ENCODE measurements at regions not wholly inside any gene's neighbourhood (a gene's known extent, or its start where the extent isn't known, plus 50 kb on each side); places are given as distances from the start of the nearest gene placed in this dataset.

DNA sequence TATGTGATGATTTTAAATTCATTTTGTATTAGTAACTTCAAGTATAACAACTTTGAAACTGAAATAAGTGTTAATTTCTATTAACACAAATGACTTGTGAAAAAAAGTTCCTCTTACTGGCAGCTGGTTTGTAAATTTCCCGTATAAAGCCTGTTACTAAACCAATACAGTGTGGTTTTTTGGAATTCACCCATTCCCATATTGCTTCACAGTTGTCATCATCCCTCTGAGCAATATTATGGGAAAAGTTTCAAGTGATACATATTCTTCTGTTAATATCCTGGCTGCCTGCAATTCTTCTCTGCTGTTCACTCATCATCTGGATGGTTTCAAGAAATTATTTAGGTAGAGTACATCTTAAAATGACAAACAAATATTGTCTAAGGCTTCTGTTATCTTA, 1185.1 kb upstream of the C9orf72 start:
- no peak for DNase-seq

DNA sequence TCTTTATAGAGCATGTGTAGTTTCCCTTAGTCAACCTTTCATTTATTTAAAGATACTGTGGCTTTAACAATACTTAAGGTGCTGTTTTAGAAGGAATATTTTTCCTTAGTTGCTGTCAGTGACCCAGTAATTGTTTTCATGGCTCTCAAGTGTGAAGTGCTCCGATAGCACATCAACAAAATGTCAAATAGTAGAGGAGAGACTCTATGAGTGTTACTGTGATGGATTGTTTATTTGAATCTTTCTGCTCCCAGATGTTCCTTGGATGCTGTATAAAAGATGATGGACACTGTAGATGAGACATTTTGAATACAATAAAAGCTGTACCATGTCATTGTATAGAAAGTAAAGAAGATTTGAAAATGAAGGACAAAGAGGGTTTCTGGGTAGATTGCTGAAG, 1185.7 kb upstream of the C9orf72 start:
- no peak for DNase-seq

DNA sequence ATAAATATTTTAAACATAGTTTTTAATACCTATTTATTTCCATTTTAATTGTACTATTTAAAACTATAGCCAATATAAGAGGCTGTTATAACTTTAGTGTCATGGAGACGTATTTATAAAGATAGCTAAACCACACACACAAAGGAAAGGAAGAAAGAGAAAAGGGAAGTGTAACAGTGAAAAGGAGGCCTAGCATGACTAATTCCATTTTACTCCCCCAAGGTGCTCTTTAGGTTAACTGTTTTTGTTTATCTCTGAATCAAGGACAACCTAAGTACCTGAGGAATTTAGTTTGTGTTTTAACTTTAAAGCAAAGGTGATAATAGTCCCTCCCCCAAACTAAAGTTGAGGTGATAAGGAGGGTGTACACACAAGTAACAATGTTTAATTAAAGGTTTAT, 1188.9 kb upstream of the C9orf72 start:
- no peak for DNase-seq

DNA sequence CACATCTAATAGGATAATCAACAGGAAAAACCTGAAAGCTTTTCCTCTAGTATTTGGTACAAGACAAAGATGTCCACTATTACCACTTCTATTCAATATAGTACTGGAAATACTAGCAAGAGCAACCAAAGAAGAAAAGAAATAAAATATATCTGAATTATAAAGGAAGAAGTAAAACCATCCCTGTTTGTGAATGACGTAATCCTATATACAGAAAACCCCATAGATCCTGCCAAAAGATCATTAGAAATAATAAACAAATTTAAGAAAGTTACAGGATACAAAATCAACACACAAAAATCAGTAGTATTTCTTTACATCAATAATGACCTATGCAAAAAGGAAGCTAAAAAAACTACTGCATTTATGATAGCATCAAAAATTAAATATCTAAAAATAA, 1191.3 kb upstream of the C9orf72 start:
- DNase-seq = no peak

DNA sequence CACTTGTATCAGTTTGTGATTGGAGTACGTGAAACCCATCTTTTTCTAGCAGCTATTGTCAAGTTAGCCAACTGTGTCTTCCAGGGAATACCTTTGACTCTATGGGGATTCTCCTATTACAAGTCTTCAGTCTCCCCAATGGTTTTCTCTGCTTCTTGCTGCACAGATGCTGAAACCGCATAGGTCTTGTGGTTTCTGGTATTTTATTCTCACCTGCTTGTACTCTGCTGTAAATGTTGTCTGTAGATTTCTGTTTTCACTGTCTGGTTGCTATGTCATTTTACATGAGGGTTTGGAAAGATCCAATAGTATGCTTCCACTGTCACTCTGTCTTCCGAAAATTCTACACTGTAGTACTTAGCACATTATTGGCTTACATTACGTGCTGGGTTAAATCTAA, 1196.9 kb upstream of the C9orf72 start:
- no peak for DNase-seq

DNA sequence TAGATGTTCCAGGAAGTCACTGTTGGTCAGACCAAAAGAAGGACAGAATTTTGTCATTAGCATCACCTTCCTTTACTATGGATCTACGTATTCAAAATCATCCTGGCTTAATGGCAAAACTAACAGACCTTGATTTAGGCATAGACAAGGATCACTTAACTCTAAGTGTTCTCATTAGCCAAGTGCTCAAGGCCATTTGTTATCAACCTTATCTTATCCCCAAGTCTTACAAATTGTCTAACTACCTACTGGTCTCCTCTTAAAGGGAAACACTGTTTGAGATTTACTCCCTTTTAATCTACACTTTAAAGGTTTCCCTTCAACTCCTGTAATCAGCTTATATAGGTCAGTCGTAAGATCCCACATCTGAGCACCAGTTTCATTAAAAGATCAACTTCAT, 1197.5 kb upstream of the C9orf72 start:
- DNase-seq = no peak

DNA sequence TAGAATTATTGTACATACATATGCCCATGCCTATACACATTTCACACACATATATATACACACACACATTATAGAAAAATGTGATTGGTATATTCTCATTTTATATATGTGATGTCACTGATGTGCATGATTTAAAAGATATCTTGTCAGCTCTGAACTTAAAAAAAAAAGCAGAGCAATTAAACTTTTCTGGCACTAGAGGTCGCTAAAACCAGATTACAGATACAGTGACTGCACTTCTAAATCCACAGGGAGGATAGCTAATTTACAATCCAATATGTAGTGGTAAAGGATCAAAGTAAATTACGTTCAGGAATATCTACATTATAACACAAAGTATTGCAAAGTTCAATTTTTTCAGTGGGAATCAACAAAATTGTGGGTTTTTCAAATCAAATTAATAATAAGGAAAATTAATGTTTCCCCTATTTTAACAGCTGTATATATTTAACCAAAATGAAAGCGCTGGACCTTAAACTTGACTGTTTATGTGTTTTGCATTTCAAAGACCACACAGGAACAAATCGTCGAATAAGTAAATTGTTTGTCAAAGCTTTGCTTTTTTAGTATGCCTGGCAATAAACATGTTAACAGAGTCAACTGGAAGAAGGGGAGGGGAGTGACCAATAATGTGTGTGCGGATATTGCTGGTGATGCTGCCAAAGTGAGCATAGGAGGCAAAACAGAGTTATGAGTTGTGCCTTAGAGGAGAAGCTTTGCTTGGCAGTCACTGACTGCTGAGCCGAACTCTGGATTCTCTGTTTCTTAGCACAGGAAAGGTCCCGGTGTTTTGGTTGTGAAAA, 1201.4 kb upstream of the C9orf72 start:
- DNase-seq = peak; percentile 57

DNA sequence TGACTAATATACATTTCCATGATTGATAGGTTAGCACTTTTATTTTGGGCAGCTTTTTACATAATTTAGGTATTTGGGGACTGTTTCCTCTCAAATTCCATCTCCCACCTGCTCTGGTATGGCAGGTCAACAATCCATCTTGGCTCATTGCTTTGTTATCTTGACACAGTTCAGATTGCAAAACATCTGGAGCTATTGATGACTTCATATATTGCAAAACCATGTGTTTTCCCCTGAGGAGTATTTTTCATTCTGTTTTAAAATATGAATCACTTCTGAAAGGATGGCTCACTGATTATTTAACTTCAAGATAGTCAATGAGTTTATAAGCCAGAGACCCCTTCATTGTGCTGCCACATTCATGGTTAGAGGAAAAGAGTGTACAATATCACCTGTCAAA, 1206.0 kb upstream of the C9orf72 start:
- DNase-seq = peak; percentile 41

DNA sequence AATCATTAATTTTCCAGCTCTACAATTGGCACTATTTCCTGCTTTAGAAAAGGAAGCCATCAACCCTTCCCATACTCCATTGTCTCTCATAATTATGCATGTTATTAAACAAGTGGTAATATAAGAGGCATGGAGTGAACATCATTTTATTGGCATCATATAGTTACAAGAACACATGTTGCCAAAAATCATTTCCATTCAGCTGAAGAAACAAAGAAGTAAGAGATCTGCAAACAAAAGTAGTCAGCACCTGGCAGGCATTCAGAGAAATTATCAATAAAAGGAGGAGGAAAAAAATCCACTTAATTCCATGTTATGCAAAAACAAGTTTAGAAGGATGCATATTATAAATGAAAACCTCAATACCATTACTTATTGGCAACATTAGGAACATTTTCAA, 1208.2 kb upstream of the C9orf72 start:
- peak; percentile 17 for DNase-seq

DNA sequence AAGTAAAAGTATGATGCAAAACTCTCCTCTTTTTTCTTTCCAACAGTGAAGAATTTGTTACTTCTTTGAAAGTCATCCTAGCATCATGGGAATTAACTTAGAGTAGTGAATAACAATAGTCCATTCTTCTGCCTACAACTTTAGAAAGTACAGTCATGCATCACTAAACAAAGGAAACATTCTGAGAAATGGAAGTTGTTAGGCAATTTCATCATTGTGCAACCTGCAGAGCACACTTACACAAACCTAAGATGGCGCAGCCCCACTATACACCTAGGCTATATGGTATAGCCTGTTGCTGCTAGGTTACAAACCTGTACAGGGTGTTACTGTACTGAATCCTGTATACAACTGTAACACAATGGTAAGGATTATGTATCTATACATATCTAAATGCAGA, 1209.3 kb upstream of the C9orf72 start:
- DNase-seq = no peak

DNA sequence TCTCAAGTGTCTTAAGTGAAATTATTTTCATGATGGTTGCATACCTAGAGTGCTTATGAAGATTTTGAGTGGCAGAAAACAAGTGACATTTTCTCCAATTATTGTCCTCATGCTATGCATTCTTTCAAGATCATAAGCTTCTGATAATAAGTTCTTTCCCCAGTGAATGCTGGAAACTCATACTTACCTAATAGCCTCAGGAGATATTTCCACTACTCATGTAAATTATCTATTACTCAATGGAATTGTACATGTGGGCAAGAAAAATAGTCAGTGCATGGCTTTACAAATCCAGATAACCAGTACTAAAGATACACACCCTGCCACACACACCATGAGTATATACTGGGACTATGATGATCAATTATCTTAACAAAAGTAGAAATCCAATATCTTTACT, 1219.4 kb upstream of the C9orf72 start:
- DNase-seq = no peak

DNA sequence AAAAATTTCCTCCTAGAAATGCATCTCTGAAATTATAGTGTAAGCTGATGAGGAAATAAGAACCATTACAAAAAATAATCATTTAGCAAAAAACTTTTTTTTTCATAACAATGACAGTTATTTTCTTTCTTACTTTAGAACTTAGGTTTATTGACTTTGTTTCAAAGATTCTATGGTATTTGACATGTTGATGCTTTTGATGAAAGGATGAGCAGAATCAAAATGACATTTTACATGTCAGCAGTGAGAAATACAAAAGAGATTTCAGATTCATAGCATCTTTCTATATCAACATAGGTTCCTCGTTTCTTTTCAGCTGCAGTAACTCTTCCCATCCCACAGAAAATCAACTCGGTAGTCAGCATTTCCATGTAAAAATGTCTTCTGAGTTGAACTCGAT, 1226.6 kb upstream of the C9orf72 start:
- DNase-seq = no peak

DNA sequence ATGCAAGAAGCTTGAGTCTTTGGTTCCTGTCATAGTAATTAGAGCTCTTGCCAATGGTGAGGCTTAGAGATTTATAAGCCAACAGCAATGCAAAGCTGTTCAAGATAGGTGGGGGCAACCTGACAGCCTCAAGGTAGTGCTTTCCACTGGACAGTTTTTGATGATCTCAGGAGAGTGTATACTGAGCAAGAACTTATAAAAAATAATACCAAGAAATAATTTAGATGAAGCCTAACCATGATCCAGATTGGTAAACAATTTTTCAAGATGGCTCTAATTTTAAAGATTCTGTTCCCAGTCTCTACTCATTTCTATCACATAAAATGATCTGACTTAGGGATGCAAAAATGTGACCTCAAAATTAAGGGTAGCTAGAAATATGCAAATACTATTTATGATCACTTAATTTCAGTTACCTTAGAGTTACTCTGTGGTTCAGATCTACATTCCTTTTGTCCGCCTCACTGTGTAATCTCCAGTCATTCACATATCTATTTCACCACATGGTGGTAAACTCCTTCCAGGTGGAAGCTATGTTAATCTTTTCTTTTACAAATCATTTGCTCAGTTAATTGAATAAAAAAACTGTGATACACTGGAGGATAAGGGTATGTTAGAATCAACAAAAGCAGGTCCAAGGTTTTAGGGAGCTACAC, 1228.0 kb upstream of the C9orf72 start:
- no peak for DNase-seq

DNA sequence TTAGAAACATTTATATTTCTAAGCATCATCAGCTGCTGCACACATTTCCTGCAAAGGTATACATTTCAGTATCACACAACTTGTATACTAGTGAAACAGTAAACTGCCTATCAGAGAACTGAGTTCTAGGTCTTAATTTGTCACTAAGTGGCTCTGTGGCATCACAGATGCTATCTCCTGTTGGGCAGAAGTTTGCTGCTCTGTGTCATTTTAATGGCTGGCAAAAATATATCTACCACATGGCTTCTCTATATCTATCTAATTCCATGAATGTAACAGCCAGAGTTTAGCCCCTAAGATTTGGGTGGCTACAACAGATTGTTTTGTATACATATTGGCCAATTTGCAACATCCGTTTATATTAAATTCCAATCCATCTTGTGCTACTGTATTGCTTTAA, 1231.9 kb upstream of the C9orf72 start:
- DNase-seq = no peak

DNA sequence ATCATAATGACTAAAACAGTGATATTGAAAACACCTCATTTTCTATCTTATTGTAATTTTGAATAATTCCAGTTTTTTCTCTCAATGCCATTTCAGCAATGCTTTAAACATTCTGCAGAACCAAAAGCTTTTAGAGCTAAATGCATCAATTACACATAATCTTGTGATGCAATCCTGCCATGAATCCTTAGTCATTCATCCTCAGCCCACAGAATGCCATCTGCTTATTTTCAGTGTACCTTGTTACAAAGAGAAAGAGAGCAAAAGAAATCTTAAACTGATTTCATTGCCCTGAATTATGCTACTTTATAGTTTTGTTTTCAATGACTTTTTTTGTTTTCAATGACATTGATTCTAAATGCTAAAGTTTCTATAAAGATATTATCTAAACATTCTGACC, 1234.8 kb upstream of the C9orf72 start:
- DNase-seq = peak; percentile 5

DNA sequence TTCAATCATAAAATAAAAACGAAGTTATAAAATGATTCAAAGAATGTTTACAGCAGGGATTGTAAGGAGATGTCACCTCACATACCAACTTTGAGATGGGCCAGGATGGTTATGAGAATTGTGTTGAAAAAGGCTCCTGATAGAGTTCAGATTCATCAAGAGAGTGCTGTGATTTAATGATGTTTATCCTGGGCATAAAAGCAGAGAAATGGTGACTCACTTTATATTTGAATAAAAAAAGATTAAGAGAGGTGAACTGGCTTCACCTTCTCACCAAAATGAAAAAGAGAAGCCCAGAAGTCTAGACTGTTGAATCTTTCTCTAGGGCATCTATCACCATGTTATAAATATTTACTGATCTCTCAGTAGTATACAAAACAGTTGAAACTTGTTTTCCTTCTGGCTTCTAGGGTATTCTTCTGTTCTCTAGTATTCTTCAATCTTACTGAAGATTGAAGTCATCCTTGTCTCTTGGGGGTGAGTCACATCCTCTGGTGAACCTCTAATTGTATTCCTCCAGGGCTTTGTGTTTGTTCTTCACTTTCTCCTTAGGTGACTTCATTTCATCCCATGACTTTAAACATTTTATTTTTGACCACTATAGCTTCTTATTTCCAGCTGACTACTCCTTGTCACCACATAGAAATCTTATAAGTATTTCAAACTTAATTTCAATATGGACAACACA, 1237.3 kb upstream of the C9orf72 start:
- DNase-seq = no peak

DNA sequence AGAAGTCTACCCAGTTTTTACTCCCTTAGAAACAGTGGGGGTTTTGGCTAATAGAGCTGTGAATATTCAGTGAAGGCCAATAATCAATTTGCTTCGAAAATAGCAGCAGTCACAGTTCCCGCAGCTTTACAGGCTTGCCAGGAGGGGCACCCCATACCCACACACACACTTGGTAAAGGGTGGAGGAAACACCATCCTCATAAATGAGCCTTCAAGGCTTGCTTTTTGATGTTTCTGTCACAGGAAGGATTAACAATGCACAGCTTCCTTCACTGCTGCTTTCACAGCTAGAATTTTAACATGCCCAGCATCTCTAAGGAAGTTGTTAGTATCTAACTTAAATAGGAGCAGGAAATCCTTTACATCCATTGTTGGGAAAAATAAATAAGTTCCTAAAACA, 1247.5 kb upstream of the C9orf72 start:
- DNase-seq = no peak

DNA sequence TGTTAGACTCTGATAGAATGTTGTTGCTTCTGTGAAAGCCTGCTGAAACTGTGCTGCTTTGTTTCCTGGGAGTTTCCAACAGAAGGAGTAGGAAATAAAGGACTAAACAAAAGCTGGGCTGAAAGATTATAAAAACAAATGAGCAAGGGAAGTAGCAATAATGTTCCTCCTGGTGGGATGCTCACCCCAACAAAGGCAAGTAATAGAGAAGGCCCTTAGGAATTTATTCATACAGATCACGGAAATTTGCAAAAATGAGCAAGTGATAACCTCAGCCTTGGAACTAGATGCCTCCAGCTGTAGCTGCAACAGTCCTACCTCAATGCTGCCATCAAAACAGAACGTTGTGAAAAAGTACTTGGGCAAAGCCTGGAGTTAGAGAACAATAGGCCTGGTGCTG, 1248.0 kb upstream of the C9orf72 start:
- DNase-seq = no peak

DNA sequence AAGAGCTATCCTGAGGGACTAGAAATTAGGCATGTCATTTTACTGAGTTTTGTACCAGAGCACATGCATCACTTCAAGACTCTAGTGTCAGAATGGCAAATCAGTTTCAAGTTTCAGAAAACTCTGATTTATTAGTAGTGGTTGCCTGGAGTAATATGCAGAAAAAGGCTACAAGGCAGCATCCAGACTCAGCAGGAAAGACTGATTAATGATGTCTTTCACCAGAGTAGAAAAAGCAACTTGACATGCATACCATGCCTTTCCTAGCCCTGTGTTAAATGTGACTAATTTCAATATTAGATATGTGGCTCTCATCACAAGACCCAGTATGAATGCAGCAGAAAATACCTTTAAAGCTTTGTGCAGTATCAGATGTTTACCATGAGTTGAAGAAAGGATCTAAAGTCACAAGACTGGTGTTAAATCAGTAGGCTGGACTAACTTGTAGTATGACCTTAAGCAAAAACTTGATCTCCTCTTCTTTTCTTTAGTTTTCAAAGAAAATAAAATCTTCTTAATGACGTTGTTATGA, 1251.2 kb upstream of the C9orf72 start:
- DNase-seq = no peak

DNA sequence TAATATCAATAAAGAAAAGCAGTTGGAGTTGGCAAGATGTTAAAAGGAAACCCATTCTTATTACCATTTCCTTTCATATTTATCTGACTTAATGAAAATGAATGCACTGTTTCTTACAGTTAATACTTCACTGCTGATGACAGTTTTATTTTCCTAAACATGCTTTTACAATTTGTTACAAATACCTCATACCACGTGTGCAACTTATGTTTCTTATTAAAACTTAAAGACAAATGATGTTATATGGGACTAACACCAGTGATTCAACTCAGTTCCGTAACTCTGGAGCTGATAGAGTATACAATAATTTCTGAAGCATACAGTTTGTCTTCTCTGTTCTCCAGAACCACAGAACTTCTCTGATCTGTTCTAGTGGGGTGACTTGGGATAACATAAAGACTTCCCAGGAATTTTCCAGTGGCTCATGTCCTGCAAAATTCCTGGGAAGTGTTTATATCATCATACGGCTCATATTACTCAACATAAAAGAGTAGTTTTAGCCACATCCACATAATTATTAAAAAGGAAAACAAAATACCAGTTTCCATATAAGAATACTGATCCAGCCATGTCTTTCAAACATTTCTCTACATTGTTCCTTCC, 1259.0 kb upstream of the C9orf72 start:
- DNase-seq = no peak

DNA sequence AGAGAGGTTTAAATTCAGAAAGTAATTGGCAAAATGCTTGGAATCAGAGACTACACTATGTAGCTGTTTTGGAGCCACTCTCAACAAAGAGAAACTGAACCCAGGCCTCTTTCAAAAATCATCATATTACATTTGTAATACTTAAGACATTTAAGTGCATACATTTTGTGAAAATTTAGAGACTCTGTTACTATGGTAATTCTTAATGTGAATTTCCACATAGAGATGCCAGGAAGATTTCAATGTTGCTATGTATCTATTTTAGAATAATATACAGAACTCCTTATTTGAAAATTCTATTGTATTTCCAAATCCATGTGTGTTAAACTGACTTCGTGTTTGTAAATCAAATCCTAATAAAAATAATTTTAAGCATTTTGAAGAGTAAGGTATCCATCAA, 1260.9 kb upstream of the C9orf72 start:
- DNase-seq = no peak

DNA sequence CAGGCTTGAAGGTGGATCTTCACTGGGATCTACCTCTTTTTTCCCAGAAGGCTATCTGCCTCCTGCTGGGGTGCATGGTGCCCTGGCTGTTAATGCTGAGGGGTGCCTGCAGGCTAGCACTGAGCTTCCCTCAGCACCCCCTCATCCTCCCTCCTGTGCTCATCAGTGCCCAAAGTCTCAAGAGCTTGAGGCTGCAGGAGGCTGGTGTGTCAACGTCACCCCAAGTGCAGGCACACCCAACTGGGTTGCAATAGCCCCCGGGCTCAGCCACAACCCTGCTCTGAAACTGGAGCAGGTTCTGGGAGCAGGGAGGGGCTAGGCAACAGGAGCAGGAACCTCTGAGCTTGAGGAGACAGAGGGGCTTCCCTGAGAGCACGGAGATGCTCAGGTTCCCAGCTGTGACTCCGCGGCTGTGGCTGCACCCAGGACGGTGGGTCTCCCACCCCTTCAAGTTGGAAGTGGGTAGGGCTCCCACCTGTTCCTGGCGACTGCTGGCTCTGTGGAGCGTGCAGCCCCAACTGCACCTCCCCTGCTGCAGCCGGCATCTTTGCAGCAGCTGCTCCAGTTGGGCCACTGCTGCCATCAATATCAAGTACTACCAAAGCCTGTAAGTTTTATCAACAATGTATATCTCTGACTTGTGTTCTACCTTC, 1266.6 kb upstream of the C9orf72 start:
- no peak for DNase-seq

Data from tongue (tissue), 1 donor.